ENCODE measurements at regions not wholly inside any gene's neighbourhood (a gene's known extent, or its start where the extent isn't known, plus 50 kb on each side); places are given as distances from the start of the nearest gene placed in this dataset.
"Not testable (repeated sequence)": the region's sequence is repeated elsewhere in the genome, so short reads cannot be mapped to it uniquely, and the experiment has no call there.

DNA sequence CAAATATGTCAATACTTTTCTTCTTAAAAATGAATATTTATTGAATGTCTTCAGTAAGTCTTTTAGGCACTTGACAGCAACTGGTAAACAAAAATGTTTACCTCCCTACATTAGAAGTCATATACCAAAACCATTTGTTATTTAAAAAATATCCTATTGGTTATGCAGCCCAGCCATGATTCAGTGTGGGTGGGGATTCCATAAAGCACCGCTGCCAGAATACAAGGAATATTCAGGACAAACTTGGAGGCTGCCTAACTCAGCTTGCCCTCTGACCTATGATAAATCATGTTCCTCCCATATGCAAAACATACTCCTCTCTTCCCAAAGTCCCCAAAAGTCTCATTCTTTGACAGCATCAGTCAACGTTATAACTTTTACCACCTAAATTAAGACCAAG is 486.8 kb upstream of the IRAK1BP1 start:
- Histone ChIP-seq H3K27ac (ENCODE audit: low read depth) (no peak overlapping the region), H3K36me3 (ENCODE audit: insufficient read depth) (no peaks in the 10 kb centered on the region), H3K4me1 (ENCODE audit: insufficient read depth) (no peaks in the 10 kb centered on the region), H3K4me3 (ENCODE audit: low read depth, low read length) (no peak overlapping the region)
- no peak for DNase-seq (ENCODE audit: extremely low spot score)
- 91% methylated on average over 2 of the region's 2 CpGs for WGBS

DNA sequence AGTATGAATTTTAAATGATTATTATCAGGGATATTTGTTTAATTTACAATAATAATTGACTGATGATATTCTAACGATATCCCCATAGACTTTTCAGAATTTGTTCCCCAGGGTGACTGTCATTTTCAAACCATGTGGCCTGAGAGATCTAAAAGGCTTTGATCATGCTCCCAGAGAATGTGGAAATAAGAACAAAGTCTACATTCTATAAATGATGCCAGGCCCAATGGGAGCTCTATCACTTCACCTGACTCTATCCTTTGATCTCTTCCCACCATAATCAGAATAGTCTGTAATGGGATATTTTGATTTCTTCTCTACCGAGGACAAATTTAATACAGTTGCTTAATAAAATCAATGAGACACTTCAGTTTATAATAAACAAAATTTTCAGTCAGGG is 483.4 kb upstream of the IRAK1BP1 start:
- 45% methylated on average over 2 of the region's 2 CpGs for WGBS
- no peaks in the 10 kb centered on the region for H3K36me3 ChIP-seq (ENCODE audit: insufficient read depth)
- DNase-seq (ENCODE audit: extremely low spot score): no peak
- H3K27ac ChIP-seq (ENCODE audit: low read depth): no peak overlapping the region
- H3K4me1 ChIP-seq (ENCODE audit: insufficient read depth): no peaks in the 10 kb centered on the region
- no peak overlapping the region for H3K4me3 ChIP-seq (ENCODE audit: low read depth, low read length)

DNA sequence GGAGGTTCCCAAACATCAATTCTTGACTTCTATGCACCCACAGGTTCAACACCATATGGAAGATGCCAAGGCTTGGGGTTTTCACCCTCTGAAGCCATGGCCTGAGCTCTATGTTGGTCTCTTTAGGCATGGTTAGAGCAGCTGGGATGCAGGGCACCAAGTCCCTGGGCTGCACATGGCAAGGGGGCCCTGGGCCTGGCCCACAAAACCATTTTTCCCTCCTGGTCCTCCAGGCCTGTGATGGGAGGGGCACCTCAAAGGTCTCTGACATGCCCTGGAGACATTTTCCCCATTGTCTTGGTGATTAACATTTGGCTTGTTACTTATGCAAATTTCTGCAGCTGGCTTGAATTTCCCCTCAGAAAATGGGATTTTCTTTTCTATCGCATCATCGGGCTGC is 480.5 kb upstream of the IRAK1BP1 start:
- not testable (repeated sequence) for H3K4me3 ChIP-seq (ENCODE audit: low read depth, low read length); H3K36me3 ChIP-seq (ENCODE audit: insufficient read depth); DNase-seq (ENCODE audit: extremely low spot score); H3K4me1 ChIP-seq (ENCODE audit: insufficient read depth); H3K27ac ChIP-seq (ENCODE audit: low read depth)
- WGBS: 93% methylated on average over 2 of the region's 2 CpGs

DNA sequence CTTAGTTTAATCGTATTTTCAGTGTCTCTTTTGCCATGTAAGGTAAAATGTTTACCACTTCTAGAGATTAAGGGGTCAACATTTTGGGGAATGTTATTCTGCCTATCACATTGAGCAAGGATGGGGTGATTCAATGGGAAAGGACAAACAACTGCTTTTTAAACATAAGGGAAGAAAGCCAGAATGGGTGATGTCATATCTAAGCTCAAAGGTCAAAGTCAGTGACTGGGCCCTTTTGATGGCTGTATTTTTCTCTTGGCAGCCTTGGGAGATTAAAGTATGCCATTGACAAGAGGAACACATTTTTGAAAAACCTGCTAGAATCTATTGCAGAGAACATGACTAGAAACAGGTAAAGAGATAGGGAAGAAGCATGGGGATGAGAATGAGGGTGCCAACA is 477.3 kb upstream of the IRAK1BP1 start:
- WGBS: 73% methylated on average over 1 of the region's 1 CpG

DNA sequence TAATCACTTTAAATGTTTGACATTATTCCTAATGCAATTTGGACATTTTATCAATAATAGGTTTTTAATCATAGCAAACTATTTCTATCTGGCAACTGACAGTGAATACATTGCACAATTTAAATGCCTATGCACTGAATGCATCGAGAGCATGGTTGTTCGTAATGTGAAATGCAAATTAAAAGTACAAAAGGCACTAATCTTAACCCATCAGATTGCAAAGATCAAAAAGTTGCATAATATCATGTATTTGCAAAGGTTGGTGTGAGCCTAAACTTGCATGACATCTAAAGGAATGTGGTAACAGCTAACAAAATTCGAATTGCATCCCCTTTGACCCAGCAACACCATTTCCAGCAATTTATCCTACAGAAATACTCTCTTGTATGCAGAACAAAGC is 469.9 kb upstream of the IRAK1BP1 start:
- H3K27ac ChIP-seq (ENCODE audit: low read depth): no peak overlapping the region
- no peak overlapping the region for H3K4me3 ChIP-seq (ENCODE audit: low read depth, low read length)
- no peak for DNase-seq (ENCODE audit: extremely low spot score)
- WGBS: 16% methylated on average over 3 of the region's 3 CpGs
- no peaks in the 10 kb centered on the region for H3K4me1 ChIP-seq (ENCODE audit: insufficient read depth)
- H3K36me3 ChIP-seq (ENCODE audit: insufficient read depth): no peaks in the 10 kb centered on the region

More for the DNA sequence above, 477.3 kb upstream of the IRAK1BP1 start:
- Histone ChIP-seq H3K4me1 (ENCODE audit: insufficient read depth) (no peaks in the 10 kb centered on the region), H3K4me3 (ENCODE audit: low read depth, low read length) (no peak overlapping the region), H3K36me3 (ENCODE audit: insufficient read depth) (no peaks in the 10 kb centered on the region), H3K27ac (ENCODE audit: low read depth) (no peak overlapping the region)
- no peak for DNase-seq (ENCODE audit: extremely low spot score)

DNA sequence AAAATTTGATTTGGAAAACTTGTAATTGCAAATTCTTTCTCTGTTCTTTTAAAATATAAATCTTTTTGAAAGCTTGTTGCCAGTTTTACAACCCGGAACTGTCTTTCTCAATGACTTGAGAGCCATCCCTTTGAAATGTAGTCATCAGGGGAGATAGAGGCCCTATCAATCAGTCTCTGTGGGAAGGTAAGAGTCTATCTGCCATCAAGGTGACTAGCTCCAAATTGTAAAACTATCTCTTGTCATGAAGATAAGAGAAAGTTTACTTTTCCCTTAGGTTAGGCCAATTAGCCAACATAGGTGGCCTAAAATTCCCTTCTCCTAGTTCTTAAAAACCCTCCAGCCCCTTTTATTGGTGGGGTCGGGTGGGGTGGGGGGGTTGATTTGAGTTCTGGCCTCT is 469.1 kb upstream of the IRAK1BP1 start:
- DNase-seq (ENCODE audit: extremely low spot score): no peak
- Histone ChIP-seq H3K4me3 (ENCODE audit: low read depth, low read length) (no peak overlapping the region), H3K27ac (ENCODE audit: low read depth) (no peak overlapping the region), H3K36me3 (ENCODE audit: insufficient read depth) (no peaks in the 10 kb centered on the region), H3K4me1 (ENCODE audit: insufficient read depth) (no peaks in the 10 kb centered on the region)
- WGBS: 22% methylated on average over 2 of the region's 2 CpGs

DNA sequence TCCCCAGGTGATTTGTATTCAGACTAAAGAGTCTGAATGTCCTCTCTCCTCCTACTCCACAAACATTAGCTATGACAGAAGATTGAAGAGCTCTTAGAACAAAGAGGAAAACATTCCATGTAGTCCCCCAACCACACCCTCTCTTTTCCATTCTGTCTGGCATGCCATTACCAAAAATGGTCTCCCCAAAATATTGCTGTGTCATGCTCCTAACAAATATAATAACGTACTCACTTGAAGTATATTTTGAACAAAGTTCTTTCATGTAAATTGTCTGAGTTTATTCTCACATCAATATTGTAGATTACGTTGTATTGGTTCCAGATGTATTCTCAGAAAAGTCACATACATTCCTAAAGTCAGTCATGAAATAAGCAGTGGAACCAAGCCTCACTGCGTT is 467.3 kb upstream of the IRAK1BP1 start:
- no peaks in the 10 kb centered on the region for H3K36me3 ChIP-seq (ENCODE audit: insufficient read depth)
- no peak overlapping the region for H3K27ac ChIP-seq (ENCODE audit: low read depth)
- WGBS: 79% methylated on average over 3 of the region's 3 CpGs
- H3K4me1 ChIP-seq (ENCODE audit: insufficient read depth): no peaks in the 10 kb centered on the region
- DNase-seq (ENCODE audit: extremely low spot score): no peak
- no peak overlapping the region for H3K4me3 ChIP-seq (ENCODE audit: low read depth, low read length)

DNA sequence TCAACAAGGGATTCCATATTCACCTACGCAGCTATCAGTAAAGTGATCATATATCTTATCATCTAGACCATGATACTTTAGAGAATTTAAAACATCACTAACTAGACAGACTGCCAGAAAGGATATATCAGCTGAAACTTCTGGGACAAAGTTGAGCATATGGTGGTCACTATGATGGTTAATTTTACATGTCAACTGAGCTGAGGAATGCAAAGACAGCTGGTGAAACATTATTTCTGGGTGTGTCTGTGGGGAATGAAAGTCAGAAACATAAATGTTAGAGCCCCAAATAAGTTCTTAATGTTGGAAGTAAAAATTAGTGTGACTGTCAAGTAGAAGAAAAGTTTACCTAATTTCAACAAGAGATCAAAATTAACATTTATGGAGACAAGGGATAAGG is 440.0 kb upstream of the IRAK1BP1 start:
- no peaks in the 10 kb centered on the region for H3K4me1 ChIP-seq (ENCODE audit: insufficient read depth)
- 82% methylated on average over 1 of the region's 1 CpG for WGBS
- DNase-seq (ENCODE audit: extremely low spot score): no peak
- H3K4me3 ChIP-seq (ENCODE audit: low read depth, low read length): no peak overlapping the region
- no peak overlapping the region for H3K27ac ChIP-seq (ENCODE audit: low read depth)
- H3K36me3 ChIP-seq (ENCODE audit: insufficient read depth): peaks cover 2% of the 10 kb centered on the region

DNA sequence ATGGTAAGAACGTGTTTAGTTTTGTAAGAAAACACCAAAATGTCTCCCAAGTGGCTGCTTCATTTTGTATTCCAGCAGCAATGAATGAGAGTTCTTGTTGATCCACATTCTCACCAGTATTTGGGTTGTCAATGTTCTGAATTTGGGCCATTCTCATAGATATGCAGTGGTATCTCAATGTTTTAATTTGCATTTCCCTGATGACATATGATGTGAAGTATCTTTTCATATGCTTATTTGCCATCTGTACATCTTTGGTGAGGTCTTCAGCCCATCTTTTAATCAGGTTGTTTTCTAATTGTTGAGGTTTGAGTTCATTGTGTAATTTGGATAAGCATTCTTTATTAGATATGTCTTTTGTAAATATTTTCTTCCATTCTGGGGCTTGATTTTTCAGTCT is 436.8 kb upstream of the IRAK1BP1 start:
- Histone ChIP-seq H3K36me3 (ENCODE audit: insufficient read depth) (peaks cover 2% of the 10 kb centered on the region), H3K4me3 (ENCODE audit: low read depth, low read length) (no peak overlapping the region), H3K4me1 (ENCODE audit: insufficient read depth) (no peaks in the 10 kb centered on the region), H3K27ac (ENCODE audit: low read depth) (no peak overlapping the region)
- DNase-seq (ENCODE audit: extremely low spot score): no peak
- WGBS: 35% methylated on average over 1 of the region's 1 CpG

DNA sequence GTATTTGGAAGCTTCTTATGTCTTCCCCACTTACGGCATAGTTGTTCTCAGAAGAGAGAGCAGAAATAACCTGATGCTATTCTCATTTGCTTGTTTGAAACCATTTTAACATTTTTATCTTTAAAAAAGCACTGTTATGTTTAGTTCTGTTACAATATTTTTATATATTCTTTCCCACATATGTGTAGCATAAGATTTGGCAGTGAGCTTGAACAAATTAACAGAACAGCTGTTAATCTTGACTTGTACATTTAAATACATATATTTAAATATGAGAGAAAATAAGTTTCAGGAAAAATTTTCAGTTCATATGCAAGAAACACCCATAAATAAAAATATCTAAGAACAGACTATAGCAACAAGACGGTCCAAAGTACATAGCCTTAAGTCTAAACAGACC is 431.7 kb upstream of the IRAK1BP1 start:
- Histone ChIP-seq H3K27ac (ENCODE audit: low read depth) (no peak overlapping the region), H3K36me3 (ENCODE audit: insufficient read depth) (no peaks in the 10 kb centered on the region), H3K4me3 (ENCODE audit: low read depth, low read length) (no peak overlapping the region), H3K4me1 (ENCODE audit: insufficient read depth) (no peaks in the 10 kb centered on the region)
- DNase-seq (ENCODE audit: extremely low spot score): no peak
- WGBS: 88% methylated on average over 2 of the region's 2 CpGs

DNA sequence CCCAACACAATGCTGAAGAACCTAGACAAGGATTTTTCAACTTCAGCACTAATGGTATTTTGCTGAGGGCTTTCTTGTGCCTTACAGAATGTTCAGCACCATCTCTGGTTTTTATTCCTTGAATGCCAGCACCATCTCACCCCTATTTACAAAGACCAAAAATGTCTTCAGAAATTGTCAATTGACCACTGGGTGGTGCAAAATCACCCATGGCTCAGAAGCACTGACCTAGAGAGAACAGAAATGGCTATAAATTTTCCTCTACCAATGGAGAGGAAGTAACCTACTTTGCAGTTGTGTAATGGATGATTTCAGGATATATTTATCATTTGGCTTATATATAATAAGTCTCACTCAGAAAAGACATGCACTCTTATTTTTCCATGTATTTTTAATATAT is 431.0 kb upstream of the IRAK1BP1 start:
- H3K27ac ChIP-seq (ENCODE audit: low read depth): no peak overlapping the region
- no peaks in the 10 kb centered on the region for H3K36me3 ChIP-seq (ENCODE audit: insufficient read depth)
- no peak for DNase-seq (ENCODE audit: extremely low spot score)
- no peak overlapping the region for H3K4me3 ChIP-seq (ENCODE audit: low read depth, low read length)
- no peaks in the 10 kb centered on the region for H3K4me1 ChIP-seq (ENCODE audit: insufficient read depth)

DNA sequence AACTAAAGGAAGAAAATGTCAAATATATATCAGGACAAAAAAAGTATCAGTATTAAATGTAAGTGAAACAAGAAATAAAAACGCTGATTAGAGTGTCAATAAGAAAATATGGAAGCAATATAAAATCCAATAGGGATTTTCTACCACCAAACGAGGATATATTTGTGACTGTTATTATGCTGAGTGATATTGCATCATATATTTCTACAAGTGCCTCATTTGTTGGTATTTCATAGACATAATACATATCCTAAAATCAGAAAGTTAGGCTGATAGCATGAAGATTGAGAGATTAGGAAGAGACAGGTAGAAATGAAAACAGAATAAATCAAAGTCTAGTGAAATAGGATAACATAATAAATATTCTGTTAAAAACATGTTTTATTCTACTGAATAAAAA is 429.2 kb upstream of the IRAK1BP1 start:
- H3K27ac ChIP-seq (ENCODE audit: low read depth): no peak overlapping the region
- no peak for DNase-seq (ENCODE audit: extremely low spot score)
- H3K4me1 ChIP-seq (ENCODE audit: insufficient read depth): no peaks in the 10 kb centered on the region
- H3K4me3 ChIP-seq (ENCODE audit: low read depth, low read length): no peak overlapping the region
- H3K36me3 ChIP-seq (ENCODE audit: insufficient read depth): no peaks in the 10 kb centered on the region
- WGBS: 68% methylated on average over 2 of the region's 2 CpGs

DNA sequence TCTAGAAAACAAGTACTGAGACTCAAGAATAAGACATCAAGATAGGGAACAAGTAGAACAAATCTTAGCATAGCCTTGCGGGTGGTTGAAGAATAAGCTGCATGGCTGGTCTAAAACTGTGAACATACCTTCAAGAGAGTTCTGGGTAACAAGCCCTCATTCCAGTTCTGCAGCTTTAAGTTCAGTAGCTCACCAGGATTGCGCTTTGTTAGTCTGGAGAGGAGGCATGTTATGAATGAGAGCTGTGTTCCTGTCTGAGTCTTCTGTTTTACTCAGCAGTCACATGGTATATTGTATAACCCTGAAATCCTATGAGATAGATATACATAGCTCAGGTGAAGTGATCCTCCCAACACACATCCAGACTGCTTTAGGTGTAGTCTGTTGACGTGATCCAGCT is 406.6 kb upstream of the IRAK1BP1 start:
- H3K4me3 ChIP-seq (ENCODE audit: low read depth, low read length): no peak overlapping the region

DNA sequence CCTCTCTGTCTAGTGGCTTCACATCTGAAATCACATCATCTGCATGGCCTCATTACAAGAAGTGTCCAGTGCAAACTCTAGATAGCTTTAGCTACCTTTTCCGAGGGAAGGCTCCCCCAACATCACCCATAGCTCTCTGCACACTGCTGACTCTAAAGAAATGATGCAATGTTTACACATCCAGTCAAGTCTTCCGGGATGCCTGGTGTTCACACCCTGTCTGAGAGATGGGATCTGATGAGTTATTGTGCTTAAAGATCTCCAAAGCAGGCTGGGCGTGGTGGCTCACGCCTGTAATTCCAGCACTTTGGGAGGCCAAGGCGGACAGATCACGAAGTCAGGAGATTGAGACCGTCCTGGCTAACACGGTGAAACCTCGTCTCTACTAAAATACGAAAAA is 404.6 kb upstream of the IRAK1BP1 start:
- no peak for DNase-seq (ENCODE audit: extremely low spot score)
- no peak overlapping the region for H3K4me3 ChIP-seq (ENCODE audit: low read depth, low read length)
- no peak overlapping the region for H3K27ac ChIP-seq (ENCODE audit: low read depth)
- WGBS: 91% methylated on average over 10 of the region's 10 CpGs
- H3K4me1 ChIP-seq (ENCODE audit: insufficient read depth): no peaks in the 10 kb centered on the region
- H3K36me3 ChIP-seq (ENCODE audit: insufficient read depth): no peaks in the 10 kb centered on the region

More for the DNA sequence above, 406.6 kb upstream of the IRAK1BP1 start:
- Histone ChIP-seq H3K36me3 (ENCODE audit: insufficient read depth) (no peaks in the 10 kb centered on the region), H3K4me1 (ENCODE audit: insufficient read depth) (no peaks in the 10 kb centered on the region), H3K27ac (ENCODE audit: low read depth) (no peak overlapping the region)
- no peak for DNase-seq (ENCODE audit: extremely low spot score)
- 78% methylated on average over 3 of the region's 3 CpGs for WGBS

DNA sequence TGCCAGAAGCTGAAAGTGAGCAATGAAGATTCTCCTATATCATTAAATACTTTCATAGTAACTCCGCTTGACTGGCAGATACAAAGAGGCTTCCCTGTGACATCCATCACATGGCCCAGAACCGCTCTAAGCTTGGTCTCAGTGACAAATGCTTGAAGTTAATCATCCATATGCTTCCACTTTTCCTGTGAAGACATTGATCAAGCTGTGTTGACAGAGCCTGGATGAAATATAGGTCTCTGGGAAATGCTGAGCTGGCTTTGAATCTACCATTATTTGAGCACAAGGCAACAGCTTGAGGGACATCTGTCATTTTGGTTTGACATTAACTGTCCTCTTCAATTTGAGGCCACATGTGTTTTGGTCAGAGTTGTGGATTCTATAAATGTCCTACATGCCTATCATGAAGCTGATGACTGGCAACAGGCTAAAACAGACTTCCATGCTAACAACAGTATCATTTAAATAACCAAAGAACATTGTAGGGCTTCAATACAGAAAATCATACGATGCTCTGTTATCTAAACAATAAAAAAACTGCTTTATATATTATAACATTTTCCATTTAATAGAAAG is 402.2 kb upstream of the IRAK1BP1 start:
- Histone ChIP-seq H3K27ac (ENCODE audit: low read depth) (no peak overlapping the region), H3K4me3 (ENCODE audit: low read depth, low read length) (no peak overlapping the region), H3K36me3 (ENCODE audit: insufficient read depth) (no peaks in the 10 kb centered on the region), H3K4me1 (ENCODE audit: insufficient read depth) (no peaks in the 10 kb centered on the region)
- 71% methylated on average over 3 of the region's 3 CpGs for WGBS
- DNase-seq (ENCODE audit: extremely low spot score): no peak
